ENCODE measurements at regions not wholly inside any gene's neighbourhood (a gene's known extent, or its start where the extent isn't known, plus 50 kb on each side); places are given as distances from the start of the nearest gene placed in this dataset.

DNA sequence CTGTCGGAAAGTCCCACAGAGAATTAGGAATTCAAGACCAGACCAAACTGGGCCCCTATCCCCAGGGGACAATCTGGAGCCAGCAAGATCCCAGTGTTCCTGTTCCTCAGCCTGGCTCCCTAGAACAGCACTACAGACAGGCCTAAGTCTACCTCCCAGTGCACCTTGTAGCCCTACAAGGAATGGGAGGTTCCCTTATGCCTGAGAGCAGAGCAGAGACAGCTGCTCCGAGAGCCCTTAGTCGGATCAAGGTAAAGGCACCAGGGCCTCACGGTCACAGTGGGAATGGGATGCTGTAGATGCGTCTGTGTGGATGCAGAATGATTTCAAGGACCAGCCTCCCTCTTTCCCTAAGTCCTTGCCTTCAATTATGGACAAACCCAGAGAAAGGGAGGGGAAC is 204.5 kb upstream of the STXBP5 start:
- no peaks in the 10 kb centered on the region for H3K27me3 ChIP-seq (ENCODE audit: control insufficient read depth in 2 of 2, insufficient read depth in 2 of 2, low read length in 2 of 2)
- 100% methylated on average over 3 of the region's 5 CpGs for WGBS (ENCODE audit: insufficient coverage)
- no peak overlapping the region for H3K4me3 ChIP-seq (replicated peaks in 1 of 3; ENCODE audit: low read depth in 2 of 3, low read length in 3 of 3)
- no peak overlapping the region for H3K4me2 ChIP-seq (replicated peaks; ENCODE audit: extremely low read depth, low read length, poor library complexity, severe bottlenecking)
- intact Hi-C loops (cut with micrococcal nuclease): no loop called here
- H2AFZ ChIP-seq (ENCODE audit: insufficient read depth, low read depth, low read length, poor library complexity, severe bottlenecking): no peak overlapping the region
- no peaks in the 10 kb centered on the region for H3K36me3 Mint-ChIP-seq
- peaks cover 14% of the 10 kb centered on the region for H3K4me1 Mint-ChIP-seq
- H3K9ac ChIP-seq (ENCODE audit: insufficient read depth, low read length, poor library complexity, severe bottlenecking): no peak overlapping the region
- no peaks in the 10 kb centered on the region for H3K27me3 Mint-ChIP-seq (ENCODE audit: low read depth in 3 of 3)
- H4K20me1 ChIP-seq (ENCODE audit: insufficient read depth, low read length): no peaks in the 10 kb centered on the region
- no peaks in the 10 kb centered on the region for H3K36me3 ChIP-seq (replicated peaks in 1 of 2; ENCODE audit: control insufficient read depth in 1 of 2, insufficient read depth in 2 of 2, low read length in 2 of 2)
- no peak overlapping the region for H3K4me3 Mint-ChIP-seq
- H3K4me1 ChIP-seq (ENCODE audit: control insufficient read depth in 1 of 2, insufficient read depth in 2 of 2, low read length in 2 of 2): peaks cover 3 to 12% of the 10 kb centered on the region in 2 donors
- no peak overlapping the region for H3K27ac ChIP-seq (ENCODE audit: low read depth in 1 of 2, low read length in 2 of 2)
- peaks cover 0 to 3% (median 0%) of the 10 kb centered on the region in 7 donors for H3K9me3 Mint-ChIP-seq
- TF ChIP-seq, protein P1, sequence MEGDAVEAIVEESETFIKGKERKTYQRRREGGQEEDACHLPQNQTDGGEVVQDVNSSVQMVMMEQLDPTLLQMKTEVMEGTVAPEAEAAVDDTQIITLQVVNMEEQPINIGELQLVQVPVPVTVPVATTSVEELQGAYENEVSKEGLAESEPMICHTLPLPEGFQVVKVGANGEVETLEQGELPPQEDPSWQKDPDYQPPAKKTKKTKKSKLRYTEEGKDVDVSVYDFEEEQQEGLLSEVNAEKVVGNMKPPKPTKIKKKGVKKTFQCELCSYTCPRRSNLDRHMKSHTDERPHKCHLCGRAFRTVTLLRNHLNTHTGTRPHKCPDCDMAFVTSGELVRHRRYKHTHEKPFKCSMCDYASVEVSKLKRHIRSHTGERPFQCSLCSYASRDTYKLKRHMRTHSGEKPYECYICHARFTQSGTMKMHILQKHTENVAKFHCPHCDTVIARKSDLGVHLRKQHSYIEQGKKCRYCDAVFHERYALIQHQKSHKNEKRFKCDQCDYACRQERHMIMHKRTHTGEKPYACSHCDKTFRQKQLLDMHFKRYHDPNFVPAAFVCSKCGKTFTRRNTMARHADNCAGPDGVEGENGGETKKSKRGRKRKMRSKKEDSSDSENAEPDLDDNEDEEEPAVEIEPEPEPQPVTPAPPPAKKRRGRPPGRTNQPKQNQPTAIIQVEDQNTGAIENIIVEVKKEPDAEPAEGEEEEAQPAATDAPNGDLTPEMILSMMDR (IDR thresholded peaks at IDR 0.05): no peak
- no peak for DNase-seq
- H3K79me2 ChIP-seq (ENCODE audit: insufficient read depth, low read length): no peaks in the 10 kb centered on the region
- H3K9me3 ChIP-seq (replicated peaks in 1 of 2; ENCODE audit: control insufficient read depth in 1 of 2, insufficient read depth in 1 of 2, low read length in 2 of 2): no peaks in the 10 kb centered on the region
- peak overlapping the region in 1 of 7 donors; percentile 72 for H3K27ac Mint-ChIP-seq

DNA sequence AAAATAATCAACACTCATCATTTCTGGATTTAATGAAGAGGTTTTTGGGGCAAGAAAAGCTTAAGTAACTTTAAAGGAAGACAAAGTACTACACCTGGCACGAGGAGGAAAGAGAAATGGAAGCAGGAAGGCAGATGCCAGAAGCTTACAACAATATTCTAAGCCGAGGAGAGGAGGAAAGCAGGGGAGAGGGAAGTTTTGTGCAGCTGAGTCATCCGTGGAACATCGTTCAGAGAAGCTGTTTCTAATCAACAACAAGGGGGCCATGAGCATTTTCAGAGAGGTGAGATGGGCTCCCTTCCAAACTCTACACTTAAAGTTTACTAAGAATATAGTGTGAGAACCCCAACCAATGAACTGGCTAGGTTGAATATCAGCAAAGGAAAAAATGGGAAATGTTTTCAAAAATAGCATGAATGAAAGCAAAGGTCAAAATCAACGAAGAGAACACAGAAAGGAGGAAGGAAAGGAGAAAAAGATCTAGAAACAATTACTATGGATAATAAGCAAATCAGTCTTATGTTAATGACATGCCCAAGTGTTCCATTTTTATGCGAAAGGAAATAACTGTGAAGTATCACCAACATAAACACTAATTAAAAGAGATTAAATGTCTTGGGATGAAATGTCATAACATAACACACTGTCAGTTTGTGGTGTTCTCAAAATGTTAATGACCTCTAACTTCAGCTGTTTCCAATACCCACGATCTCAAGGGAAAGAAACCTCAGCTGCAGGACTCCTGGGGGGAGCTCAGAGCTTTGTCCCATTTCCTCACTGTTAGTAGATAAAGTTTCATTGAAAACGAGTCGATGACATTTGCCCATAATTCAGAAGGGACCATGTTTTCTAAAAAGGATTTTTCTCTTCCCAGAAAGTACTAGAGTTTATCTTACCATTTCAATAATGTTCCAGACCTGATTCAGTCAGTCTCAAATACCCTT is 203.4 kb upstream of the STXBP5 start:
- no peak overlapping the region for H2AFZ ChIP-seq (ENCODE audit: insufficient read depth, low read depth, low read length, poor library complexity, severe bottlenecking)

More for the DNA sequence above, 203.4 kb upstream of the STXBP5 start:
- H3K9me3 ChIP-seq (replicated peaks in 1 of 2; ENCODE audit: control insufficient read depth in 1 of 2, insufficient read depth in 1 of 2, low read length in 2 of 2): no peaks in the 10 kb centered on the region
- Mint-ChIP-seq H3K9me3 (peaks cover 0 to 3% (median 0%) of the 10 kb centered on the region in 7 donors), H3K27ac (peak overlapping the region in 1 of 7 donors; percentile 22), H3K27me3 (ENCODE audit: low read depth in 3 of 3) (no peaks in the 10 kb centered on the region), H3K4me3 (peak overlapping the region in 1 of 2 donors; percentile 59), H3K4me1 (peaks cover 14% of the 10 kb centered on the region), H3K36me3 (no peaks in the 10 kb centered on the region)
- H3K9ac ChIP-seq (ENCODE audit: insufficient read depth, low read length, poor library complexity, severe bottlenecking): no peak overlapping the region
- no peaks in the 10 kb centered on the region for H3K79me2 ChIP-seq (ENCODE audit: insufficient read depth, low read length)
- H3K4me2 ChIP-seq (replicated peaks; ENCODE audit: extremely low read depth, low read length, poor library complexity, severe bottlenecking): peak overlapping the region; percentile 30
- no peaks in the 10 kb centered on the region for H4K20me1 ChIP-seq (ENCODE audit: insufficient read depth, low read length)
- H3K36me3 ChIP-seq (replicated peaks in 1 of 2; ENCODE audit: control insufficient read depth in 1 of 2, insufficient read depth in 2 of 2, low read length in 2 of 2): no peaks in the 10 kb centered on the region
- intact Hi-C loops (cut with micrococcal nuclease): no loop called here
- no peaks in the 10 kb centered on the region for H3K27me3 ChIP-seq (ENCODE audit: control insufficient read depth in 2 of 2, insufficient read depth in 2 of 2, low read length in 2 of 2)
- no peak overlapping the region for H3K27ac ChIP-seq (ENCODE audit: low read depth in 1 of 2, low read length in 2 of 2)
- TF ChIP-seq, protein P1 (IDR thresholded peaks at IDR 0.05): no peak
- WGBS (ENCODE audit: insufficient coverage): no CpG with 5 or more reads among the region's 9 CpGs
- peaks cover 3 to 12% of the 10 kb centered on the region in 2 donors for H3K4me1 ChIP-seq (ENCODE audit: control insufficient read depth in 1 of 2, insufficient read depth in 2 of 2, low read length in 2 of 2)
- DNase-seq: peak; percentile 1 to 19 (median 4)
- H3K4me3 ChIP-seq (replicated peaks in 1 of 3; ENCODE audit: low read depth in 2 of 3, low read length in 3 of 3): no peak overlapping the region
